ENCODE measurements at regions not wholly inside any gene's neighbourhood (a gene's known extent, or its start where the extent isn't known, plus 50 kb on each side); places are given as distances from the start of the nearest gene placed in this dataset.

GRCh38 chrX:39017716-39018115 lies 216.5 kb downstream of the MID1IP1 start:
- 13 to 23% methylated on average over 6 of the region's 6 CpGs for WGBS, 2 donors
- Histone ChIP-seq H3K36me3 (replicated peaks in 1 of 2; ENCODE audit: insufficient read depth in 1 of 2, low read depth in 2 of 2) (no peaks in the 10 kb centered on the region), H3K4me3 (no peak overlapping the region), H3K4me1 (peaks cover 41% of the 10 kb centered on the region), H3K9me3 (no peaks in the 10 kb centered on the region), H3K27me3 (no peaks in the 10 kb centered on the region), H3K27ac (peak overlapping the region in 3 of 4 donors; percentile 54 to 59 (median 55))
- no peak for TF ChIP-seq POLR2A (IDR thresholded peaks at IDR 0.05)
- TF ChIP-seq CTCF (IDR thresholded peaks at IDR 0.05), result no peak
- intact Hi-C loops (cut with DNase I), result no loop called here
- DNase-seq (peak in 1 of 4 donors; percentile 41), ATAC-seq (peak; percentile 34)

DNA sequence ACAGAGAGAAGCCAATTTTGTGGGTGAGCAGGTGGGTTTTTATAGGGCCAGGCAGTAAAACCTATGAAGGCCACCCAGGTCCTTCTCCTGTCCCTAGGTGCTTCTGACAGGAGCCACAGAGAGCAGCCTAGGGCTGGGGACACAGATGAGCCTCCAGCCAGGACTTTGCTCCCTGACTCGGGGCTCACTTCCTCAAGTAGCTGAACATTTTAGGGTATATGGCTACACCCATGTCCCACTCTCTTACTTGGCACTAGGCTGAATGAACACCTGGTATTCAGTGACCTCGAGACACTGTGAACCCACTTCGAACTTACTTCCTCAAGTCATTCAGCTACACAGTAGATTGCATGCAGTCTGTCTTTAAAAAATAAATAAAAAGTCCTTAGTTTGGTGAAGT lies 217.3 kb downstream of the MID1IP1 start:
- DNase-seq, result no peak
- 33 to 40% methylated on average over 3 of the region's 3 CpGs for WGBS, 2 donors

DNA sequence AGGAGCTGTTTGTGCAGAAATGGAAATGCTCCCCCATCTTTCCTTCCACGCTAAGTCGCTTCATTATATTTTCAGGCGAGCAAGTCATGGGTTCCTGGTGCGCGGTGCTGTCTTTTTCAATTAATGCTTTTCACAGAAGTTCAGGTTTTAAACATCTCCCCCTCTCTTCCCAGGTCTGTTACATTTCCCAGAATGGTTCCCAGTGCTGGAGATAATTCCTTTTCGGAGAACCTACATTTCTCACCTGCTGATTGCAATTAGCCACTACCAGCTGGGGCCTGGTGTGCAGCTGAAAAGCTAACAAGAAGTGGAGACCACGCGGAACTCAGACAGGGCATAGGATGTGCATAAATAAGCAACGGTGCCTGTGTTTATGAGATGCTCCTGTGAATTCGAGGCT lies 217.8 kb downstream of the MID1IP1 start:
- no peak for ATAC-seq
- no peaks in the 10 kb centered on the region for H3K9me3 ChIP-seq

More for the DNA sequence above, 217.3 kb downstream of the MID1IP1 start:
- H3K27ac ChIP-seq, result peak overlapping the region in 2 of 4 donors; percentile 25 to 52
- TF ChIP-seq POLR2A (IDR thresholded peaks at IDR 0.05), result no peak
- no peak for TF ChIP-seq CTCF (IDR thresholded peaks at IDR 0.05)
- H3K27me3 ChIP-seq, result no peaks in the 10 kb centered on the region
- no peak for ATAC-seq
- H3K4me1 ChIP-seq, result peaks cover 41% of the 10 kb centered on the region
- H3K4me3 ChIP-seq, result no peak overlapping the region
- H3K9me3 ChIP-seq, result no peaks in the 10 kb centered on the region
- intact Hi-C loops (cut with DNase I), result no loop called here
- no peaks in the 10 kb centered on the region for H3K36me3 ChIP-seq (replicated peaks in 1 of 2; ENCODE audit: insufficient read depth in 1 of 2, low read depth in 2 of 2)

DNA sequence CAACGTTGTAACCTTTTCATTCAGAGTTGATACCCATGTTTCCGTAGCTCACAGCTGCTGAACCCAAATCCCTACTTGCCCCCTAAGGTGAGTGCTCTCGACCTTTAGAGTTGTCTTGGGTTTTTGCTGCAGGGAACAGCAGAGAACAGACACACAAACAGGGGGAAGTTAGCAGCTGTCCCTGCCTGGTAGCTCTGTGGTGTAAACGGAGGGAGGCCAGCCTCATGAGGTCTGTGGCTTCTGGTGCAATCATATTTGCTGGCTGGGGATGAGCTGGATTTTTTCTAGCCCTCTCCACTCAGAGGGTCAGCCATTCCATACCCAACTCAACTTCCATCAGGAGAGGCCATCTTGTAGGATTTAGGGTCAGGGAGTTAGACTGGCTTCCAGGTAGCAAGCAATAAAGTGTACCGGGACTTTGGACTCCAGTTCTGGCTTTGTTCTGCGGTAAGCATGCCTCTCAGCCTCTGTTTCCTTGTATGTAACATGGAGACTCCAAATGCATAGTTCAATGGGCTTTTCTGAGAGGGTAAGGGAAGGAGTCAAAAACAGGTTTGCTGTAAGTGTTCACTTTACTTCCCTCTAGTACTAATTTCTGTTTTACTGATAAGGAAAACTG lies 218.9 kb downstream of the MID1IP1 start:
- H3K27me3 ChIP-seq, result no peaks in the 10 kb centered on the region
- DNase-seq (no peak), ATAC-seq (no peak)
- H3K4me3 ChIP-seq, result no peak overlapping the region
- TF ChIP-seq CTCF (IDR thresholded peaks at IDR 0.05), result no peak
- no peak for TF ChIP-seq POLR2A (IDR thresholded peaks at IDR 0.05)
- WGBS, 2 donors, result 76 to 94% methylated on average over 3 to 5 of the region's 6 CpGs
- no peak overlapping the region for H3K27ac ChIP-seq
- intact Hi-C loops (cut with DNase I), result no loop called here
- peaks cover 41% of the 10 kb centered on the region for H3K4me1 ChIP-seq
- H3K9me3 ChIP-seq, result no peaks in the 10 kb centered on the region
- H3K36me3 ChIP-seq (replicated peaks in 1 of 2; ENCODE audit: insufficient read depth in 1 of 2, low read depth in 2 of 2), result no peaks in the 10 kb centered on the region

More for the DNA sequence above, 217.8 kb downstream of the MID1IP1 start:
- H3K4me3 ChIP-seq, result no peak overlapping the region
- no peak overlapping the region for H3K27ac ChIP-seq
- no peak for TF ChIP-seq CTCF (IDR thresholded peaks at IDR 0.05)
- TF ChIP-seq POLR2A (IDR thresholded peaks at IDR 0.05), result no peak
- H3K27me3 ChIP-seq, result no peaks in the 10 kb centered on the region
- no peak for DNase-seq
- H3K36me3 ChIP-seq (replicated peaks in 1 of 2; ENCODE audit: insufficient read depth in 1 of 2, low read depth in 2 of 2), result no peaks in the 10 kb centered on the region
- H3K4me1 ChIP-seq, result peaks cover 41% of the 10 kb centered on the region
- intact Hi-C loops (cut with DNase I), result no loop called here
- 83 to 91% methylated on average over 10 of the region's 10 CpGs for WGBS, 2 donors

- intact Hi-C loops (cut with DNase I), result no loop called here
- ATAC-seq (no peak), DNase-seq (no peak)
- Histone ChIP-seq H3K9me3 (no peaks in the 10 kb centered on the region), H3K4me3 (no peak overlapping the region), H3K4me1 (peaks cover 28% of the 10 kb centered on the region), H3K27ac (no peak overlapping the region), H3K36me3 (replicated peaks in 1 of 2; ENCODE audit: insufficient read depth in 1 of 2, low read depth in 2 of 2) (no peaks in the 10 kb centered on the region), H3K27me3 (no peaks in the 10 kb centered on the region)
- 88 to 92% methylated on average over 2 of the region's 2 CpGs for WGBS, 2 donors
- TF ChIP-seq CTCF (IDR thresholded peaks at IDR 0.05) (no peak), POLR2A (IDR thresholded peaks at IDR 0.05) (no peak)
These were observed 220.8 kb downstream of the MID1IP1 start for GRCh38 chrX:39022106-39022505.

All from body of pancreas (tissue), 4 donors.